Upper lobe of left lung (tissue), 6 donors: ENCODE measurements at regions not wholly inside any gene's neighbourhood (a gene's known extent, or its start where the extent isn't known, plus 50 kb on each side); places are given as distances from the start of the nearest gene placed in this dataset.

Source experiments
- ATAC-seq, 2 donors: fragments of 200-7000 bp; cut with Tn5 transposase; one replicate each; pipeline ENCODE4 v1.9.1; 2022; ENCODE audit warnings: mild to moderate bottlenecking in 2 of 2, moderate library complexity in 2 of 2; ENCODE audit not compliant: low FRiP score in 2 of 2
- DNase-seq, 2 donors: peaks; one replicate each; pipeline ENCODE4 v3.0.0-alpha.2; 2019 to 2020
- H3K27ac ChIP-seq, 4 donors: fragments of 200-600 bp; sonication (generic); one replicate each; pipeline ENCODE4 v1.5.1; 2016 to 2019
- H3K27me3 ChIP-seq, 4 donors: fragments of 200-600 bp; sonication (generic); one replicate each; pipeline ENCODE4 v1.5.1; 2017 to 2019
- H3K36me3 ChIP-seq, 4 donors: fragments of 200-600 bp; sonication (generic); one replicate each; pipeline ENCODE4 v1.5.1; 2016 to 2019
- H3K4me1 ChIP-seq, 4 donors: fragments of 200-600 bp; sonication (generic); one replicate each; pipeline ENCODE4 v1.5.1; 2018 to 2019
- H3K4me3 ChIP-seq, 4 donors: fragments of 200-600 bp; sonication (generic); one replicate each; pipeline ENCODE4 v1.5.1; 2017 to 2019; ENCODE audit warnings: mild to moderate bottlenecking in 2 of 4, moderate library complexity in 1 of 4
- H3K9me3 ChIP-seq, 4 donors: fragments of 200-600 bp; sonication (generic); one replicate each; pipeline ENCODE4 v1.5.1; 2018 to 2019
- CTCF ChIP-seq, 6 experiments: fragments of 450-650 bp in 4 of 6; fragments of 200-600 bp in 2 of 6; sonication (generic) in 2 of 6; IDR thresholded peaks; one replicate each; pipeline ENCODE4 v1.5.1; 2016 to 2019; ENCODE audit warnings: antibody characterized with exemption in 6 of 6
- EP300 ChIP-seq, 4 donors: sonication (generic); formaldehyde crosslinking; IDR thresholded peaks; one replicate each; pipeline ENCODE4 v1.5.1; 2017; ENCODE audit warnings: antibody characterized with exemption in 4 of 4, control low read depth in 2 of 4
- POLR2A ChIP-seq, 4 donors: fragments of 450-650 bp; IDR thresholded peaks; one replicate each; pipeline ENCODE4 v1.5.1; 2016 to 2017; ENCODE audit warnings: antibody characterized with exemption in 4 of 4, mild to moderate bottlenecking in 2 of 4
- POLR2AphosphoS5 ChIP-seq, 2 donors: sonication (generic); formaldehyde crosslinking; IDR thresholded peaks; one replicate each; pipeline ENCODE4 v1.5.1; 2017; ENCODE audit warnings: antibody characterized with exemption in 2 of 2
- WGBS, 2 donors: methylation state at CpG; one replicate each; pipeline ENCODE4 v1.1.5; 2017 to 2018; 5-methylcytosine and 5-hydroxymethylcytosine counted together
- donor health status: DM: no; HTN: no; CAD: no; lungs with moderate emphysema.
- donor health status: DM: no; HTN: yes; CAD: no; lungs with severe emphysema.

GRCh38 chr11:38138972-38139371 lies 1540.9 kb upstream of the RAG2 start:
- Histone ChIP-seq H3K36me3 (no peaks in the 10 kb centered on the region), H3K27me3 (no peaks in the 10 kb centered on the region), H3K9me3 (no peaks in the 10 kb centered on the region), H3K27ac (no peak overlapping the region), H3K4me3 (no peak overlapping the region), H3K4me1 (no peaks in the 10 kb centered on the region)
- WGBS, 2 donors = 92 to 93% methylated on average over 2 of the region's 2 CpGs
- no peak for DNase-seq
- ATAC-seq = no peak
- TF ChIP-seq EP300 (IDR thresholded peaks at IDR 0.05) (no peak), POLR2A (IDR thresholded peaks at IDR 0.05) (no peak), POLR2AphosphoS5 (IDR thresholded peaks at IDR 0.05) (no peak), CTCF (IDR thresholded peaks at IDR 0.05) (no peak)

GRCh38 chr11:38136887-38137286 lies 1538.9 kb upstream of the RAG2 start:
- 94 to 96% methylated on average over 4 to 6 of the region's 6 CpGs for WGBS, 2 donors
- no peaks in the 10 kb centered on the region for H3K36me3 ChIP-seq
- no peak for ATAC-seq

GRCh38 chr11:38131535-38131934 lies 1533.5 kb upstream of the RAG2 start:
- TF ChIP-seq POLR2A (IDR thresholded peaks at IDR 0.05) (no peak), POLR2AphosphoS5 (IDR thresholded peaks at IDR 0.05) (no peak), CTCF (IDR thresholded peaks at IDR 0.05) (no peak), EP300 (IDR thresholded peaks at IDR 0.05) (no peak)
- H3K9me3 ChIP-seq = no peaks in the 10 kb centered on the region
- DNase-seq (no peak), ATAC-seq (no peak)
- no peaks in the 10 kb centered on the region for H3K27me3 ChIP-seq
- H3K4me1 ChIP-seq = no peaks in the 10 kb centered on the region
- no peak overlapping the region for H3K27ac ChIP-seq
- no peaks in the 10 kb centered on the region for H3K36me3 ChIP-seq
- H3K4me3 ChIP-seq = no peak overlapping the region
- WGBS, 2 donors = 33 to 35% methylated on average over 1 of the region's 1 CpG

More at GRCh38 chr11:38136887-38137286, 1538.9 kb upstream of the RAG2 start:
- H3K9me3 ChIP-seq = no peaks in the 10 kb centered on the region
- TF ChIP-seq EP300 (IDR thresholded peaks at IDR 0.05) (no peak), CTCF (IDR thresholded peaks at IDR 0.05) (no peak), POLR2A (IDR thresholded peaks at IDR 0.05) (no peak), POLR2AphosphoS5 (IDR thresholded peaks at IDR 0.05) (no peak)
- H3K4me3 ChIP-seq = no peak overlapping the region
- no peaks in the 10 kb centered on the region for H3K27me3 ChIP-seq
- no peak for DNase-seq
- no peaks in the 10 kb centered on the region for H3K4me1 ChIP-seq
- no peak overlapping the region for H3K27ac ChIP-seq

- no peak for TF ChIP-seq POLR2AphosphoS5 (IDR thresholded peaks at IDR 0.05)
- no peak for TF ChIP-seq CTCF (IDR thresholded peaks at IDR 0.05)
- TF ChIP-seq POLR2A (IDR thresholded peaks at IDR 0.05) = no peak
- TF ChIP-seq EP300 (IDR thresholded peaks at IDR 0.05) = no peak
- 38 to 65% methylated on average over 3 of the region's 3 CpGs for WGBS, 2 donors
- no peak for ATAC-seq
- Histone ChIP-seq H3K9me3 (no peaks in the 10 kb centered on the region), H3K27me3 (no peaks in the 10 kb centered on the region), H3K27ac (no peak overlapping the region), H3K36me3 (no peaks in the 10 kb centered on the region), H3K4me1 (no peaks in the 10 kb centered on the region), H3K4me3 (no peak overlapping the region)
- DNase-seq = no peak
Observed at GRCh38 chr11:38130976-38131375, 1532.9 kb upstream of the RAG2 start.

- H3K9me3 ChIP-seq = no peaks in the 10 kb centered on the region
- ATAC-seq (no peak), DNase-seq (no peak)
- no peaks in the 10 kb centered on the region for H3K36me3 ChIP-seq
- no peak overlapping the region for H3K27ac ChIP-seq
- TF ChIP-seq CTCF (IDR thresholded peaks at IDR 0.05) (no peak), POLR2AphosphoS5 (IDR thresholded peaks at IDR 0.05) (no peak), POLR2A (IDR thresholded peaks at IDR 0.05) (no peak), EP300 (IDR thresholded peaks at IDR 0.05) (no peak)
- no peak overlapping the region for H3K4me3 ChIP-seq
- H3K27me3 ChIP-seq = no peaks in the 10 kb centered on the region
- no peaks in the 10 kb centered on the region for H3K4me1 ChIP-seq
Observed at GRCh38 chr11:38130514-38130913, 1532.5 kb upstream of the RAG2 start.
